PC-3 (cell line): ENCODE measurements at regions not wholly inside any gene's neighbourhood (a gene's known extent, or its start where the extent isn't known, plus 50 kb on each side); places are given as distances from the start of the nearest gene placed in this dataset.

ENCODE experiments used
- ATAC-seq: fragments of 200-7000 bp; cut with Tn5 transposase; 2 replicates; pipeline ENCODE4 v1.9.1; 2020; ENCODE audit warnings: mild to moderate bottlenecking, moderate library complexity
- BruUV-seq: library from RNA; stranded (reverse); fragments of 400-500 nt; replicated peaks from 2 replicates; lab custom pipeline; 2021; lab: Mats Ljungman, UMichigan
- CTCF ChIA-PET: fragments of 300-600 bp; sonication (Branson Sonifier 250); formaldehyde crosslinking; loops from one replicate; lab custom pipeline; 2022; ENCODE audit warnings: antibody characterized with exemption; lab: Charles Lee
- POLR2A ChIA-PET: fragments of 300-600 bp; sonication (Branson Sonifier 250); formaldehyde crosslinking; loops from one replicate; lab custom pipeline; 2022; ENCODE audit warnings: antibody characterized with exemption; ENCODE audit not compliant: unreplicated experiment; lab: Charles Lee
- DNase-seq: peaks from one replicate; pipeline ENCODE4 v3.0.0-alpha.2; 2015
- H2AFZ ChIP-seq: fragments of 300-600 bp; sonication (generic); 2 replicates; pipeline ENCODE4 v1.6.0; 2016; ENCODE audit warnings: antibody characterized with exemption, low read length
- H3F3A ChIP-seq: fragments of 300-600 bp; sonication (generic); one replicate; pipeline ENCODE4 v1.6.0; 2017; ENCODE audit warnings: antibody characterized with exemption, low read length, control low read depth, mild to moderate bottlenecking; ENCODE audit not compliant: unreplicated experiment
- H3K27ac ChIP-seq: fragments of 300-600 bp; sonication (generic); 2 replicates; pipeline ENCODE4 v1.5.1; 2016; ENCODE audit warnings: mild to moderate bottlenecking, low read length
- H3K27me3 ChIP-seq: fragments of 300-600 bp; sonication (generic); 2 replicates; pipeline ENCODE4 v1.6.1; 2016; ENCODE audit warnings: low read length, mixed read lengths
- H3K36me3 ChIP-seq: fragments of 300-600 bp; sonication (generic); 2 replicates; pipeline ENCODE4 v1.6.1; 2016; ENCODE audit warnings: low read depth, mixed run types, low read length, mixed read lengths
- H3K4me1 ChIP-seq: fragments of 300-600 bp; sonication (generic); 2 replicates; pipeline ENCODE4 v1.5.1; 2016; ENCODE audit warnings: low read length; ENCODE audit not compliant: insufficient read depth
- H3K4me2 ChIP-seq: fragments of 300-600 bp; sonication (generic); 2 replicates; pipeline ENCODE4 v1.6.0; 2016; ENCODE audit warnings: low read length
- H3K4me3 ChIP-seq: fragments of 300-600 bp; sonication (generic); 2 replicates; pipeline ENCODE4 v1.5.1; 2016; ENCODE audit warnings: mild to moderate bottlenecking, low read length, mixed read lengths
- H3K79me2 ChIP-seq: fragments of 300-600 bp; sonication (generic); 2 replicates; pipeline ENCODE4 v1.6.1; 2017; ENCODE audit warnings: low read length, mixed read lengths
- H3K9ac ChIP-seq: fragments of 300-600 bp; sonication (generic); 2 replicates; pipeline ENCODE4 v1.6.0; 2016; ENCODE audit warnings: mild to moderate bottlenecking, low read length
- H3K9me2 ChIP-seq: fragments of 300-600 bp; sonication (generic); replicated peaks from 2 replicates; pipeline ENCODE4 v1.6.1; 2016; ENCODE audit warnings: mixed run types, low read length, mixed read lengths
- H3K9me3 ChIP-seq: fragments of 300-600 bp; sonication (generic); 2 replicates; pipeline ENCODE4 v1.6.1; 2016; ENCODE audit warnings: low read length, mixed read lengths
- H4K20me1 ChIP-seq: fragments of 300-600 bp; sonication (generic); 2 replicates; pipeline ENCODE4 v1.6.1; 2016; ENCODE audit warnings: low read length, mixed read lengths
- EZH2 ChIP-seq: fragments of 300-600 bp; sonication (generic); IDR thresholded peaks from one replicate; pipeline ENCODE4 v1.6.1; 2017; ENCODE audit warnings: antibody characterized with exemption, mild to moderate bottlenecking, low read length; ENCODE audit not compliant: unreplicated experiment
- EZH2phosphoT487 ChIP-seq: fragments of 300-600 bp; sonication (generic); IDR thresholded peaks from 2 replicates; pipeline ENCODE4 v1.6.1; 2018; ENCODE audit warnings: mild to moderate bottlenecking, antibody characterized with exemption, low read length, borderline replicate concordance
- intact Hi-C: fragments of 100-400 bp; cut with micrococcal nuclease; formaldehyde crosslinking; loops from 2 replicates; pipeline ENCODE4 v1.9.0; 2023
- TF ChIP-seq, protein P1 (sequence below): fragments of 300-600 bp; sonication (generic); conservative IDR thresholded peaks from 2 replicates; pipeline ENCODE4 v1.5.1; 2017; ENCODE audit warnings: antibody characterized with exemption, low read depth, mild to moderate bottlenecking, low read length

GRCh38 chr2:217158928-217159327 lies 299.1 kb upstream of the TNP1 start:
- H3K4me1 ChIP-seq: peaks cover 35% of the 10 kb centered on the region
- intact Hi-C loops: no loop called here
- no peaks in the 10 kb centered on the region for H3K36me3 ChIP-seq
- TF ChIP-seq, protein P1, sequence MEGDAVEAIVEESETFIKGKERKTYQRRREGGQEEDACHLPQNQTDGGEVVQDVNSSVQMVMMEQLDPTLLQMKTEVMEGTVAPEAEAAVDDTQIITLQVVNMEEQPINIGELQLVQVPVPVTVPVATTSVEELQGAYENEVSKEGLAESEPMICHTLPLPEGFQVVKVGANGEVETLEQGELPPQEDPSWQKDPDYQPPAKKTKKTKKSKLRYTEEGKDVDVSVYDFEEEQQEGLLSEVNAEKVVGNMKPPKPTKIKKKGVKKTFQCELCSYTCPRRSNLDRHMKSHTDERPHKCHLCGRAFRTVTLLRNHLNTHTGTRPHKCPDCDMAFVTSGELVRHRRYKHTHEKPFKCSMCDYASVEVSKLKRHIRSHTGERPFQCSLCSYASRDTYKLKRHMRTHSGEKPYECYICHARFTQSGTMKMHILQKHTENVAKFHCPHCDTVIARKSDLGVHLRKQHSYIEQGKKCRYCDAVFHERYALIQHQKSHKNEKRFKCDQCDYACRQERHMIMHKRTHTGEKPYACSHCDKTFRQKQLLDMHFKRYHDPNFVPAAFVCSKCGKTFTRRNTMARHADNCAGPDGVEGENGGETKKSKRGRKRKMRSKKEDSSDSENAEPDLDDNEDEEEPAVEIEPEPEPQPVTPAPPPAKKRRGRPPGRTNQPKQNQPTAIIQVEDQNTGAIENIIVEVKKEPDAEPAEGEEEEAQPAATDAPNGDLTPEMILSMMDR: no peak
- no peak for TF ChIP-seq EZH2
- no peak for TF ChIP-seq EZH2phosphoT487
- DNase-seq: no peak
- no peak overlapping the region for H3K4me3 ChIP-seq
- no peak overlapping the region for H3K4me2 ChIP-seq
- H3K79me2 ChIP-seq: no peaks in the 10 kb centered on the region
- no peak for ATAC-seq
- no peaks in the 10 kb centered on the region for H4K20me1 ChIP-seq
- H3F3A ChIP-seq: no peaks in the 10 kb centered on the region
- H3K27ac ChIP-seq: no peak overlapping the region
- no peaks in the 10 kb centered on the region for H3K9me3 ChIP-seq
- CTCF ChIA-PET: no interaction called here
- no peak overlapping the region for H2AFZ ChIP-seq
- no peaks in the 10 kb centered on the region for H3K9me2 ChIP-seq
- no peak overlapping the region for H3K9ac ChIP-seq
- BruUV-seq: no TSS peak
- POLR2A ChIA-PET: no interaction called here
- no peaks in the 10 kb centered on the region for H3K27me3 ChIP-seq

- TF ChIP-seq, protein P1: no peak
- no peak for TF ChIP-seq EZH2
- TF ChIP-seq EZH2phosphoT487: no peak
- no peak overlapping the region for H2AFZ ChIP-seq
- H3K4me3 ChIP-seq: no peak overlapping the region
- H3K9ac ChIP-seq: no peak overlapping the region
- no peaks in the 10 kb centered on the region for H3K36me3 ChIP-seq
- no peak for DNase-seq
- H3K4me1 ChIP-seq: peaks cover 27% of the 10 kb centered on the region
- H3F3A ChIP-seq: no peaks in the 10 kb centered on the region
- H3K9me3 ChIP-seq: no peaks in the 10 kb centered on the region
- BruUV-seq: no TSS peak
- no peaks in the 10 kb centered on the region for H4K20me1 ChIP-seq
- POLR2A ChIA-PET: no interaction called here
- H3K4me2 ChIP-seq: no peak overlapping the region
- intact Hi-C loops: no loop called here
- CTCF ChIA-PET: no interaction called here
- H3K27ac ChIP-seq: no peak overlapping the region
- H3K79me2 ChIP-seq: no peaks in the 10 kb centered on the region
- no peaks in the 10 kb centered on the region for H3K27me3 ChIP-seq
- no peaks in the 10 kb centered on the region for H3K9me2 ChIP-seq
- no peak for ATAC-seq
Observed at GRCh38 chr2:217157581-217157980, 297.7 kb upstream of the TNP1 start.

DNA sequence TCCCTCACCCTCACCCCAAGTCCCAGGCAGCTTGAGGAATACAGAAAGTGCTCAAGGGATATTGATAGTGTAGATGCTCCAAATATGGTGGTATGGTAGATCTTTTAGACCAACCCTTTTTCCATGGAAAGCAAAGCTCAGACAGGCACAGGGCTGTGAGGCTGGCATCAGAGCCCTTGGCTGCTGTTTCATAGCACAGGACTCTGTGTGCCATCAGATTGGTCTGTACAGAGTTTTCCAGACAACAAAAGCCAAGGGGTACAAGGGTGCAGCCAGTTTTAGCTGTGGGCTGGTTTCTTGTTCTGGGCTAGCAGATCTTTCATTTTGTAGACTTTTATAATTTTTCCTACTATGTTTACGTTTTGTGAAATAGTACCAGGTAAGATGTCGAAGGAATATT lies 296.9 kb upstream of the TNP1 start:
- POLR2A ChIA-PET: no interaction called here
- Histone ChIP-seq H3K27ac (no peak overlapping the region), H3K4me1 (peaks cover 21% of the 10 kb centered on the region), H3F3A (no peaks in the 10 kb centered on the region), H2AFZ (no peak overlapping the region), H4K20me1 (no peaks in the 10 kb centered on the region), H3K36me3 (no peaks in the 10 kb centered on the region), H3K79me2 (no peaks in the 10 kb centered on the region), H3K4me3 (no peak overlapping the region), H3K9ac (no peak overlapping the region), H3K9me2 (no peaks in the 10 kb centered on the region), H3K9me3 (no peaks in the 10 kb centered on the region), H3K27me3 (no peaks in the 10 kb centered on the region), H3K4me2 (no peak overlapping the region)
- no peak for TF ChIP-seq EZH2
- TF ChIP-seq EZH2phosphoT487: no peak
- TF ChIP-seq, protein P1: no peak
- CTCF ChIA-PET: no interaction called here
- BruUV-seq: no TSS peak
- DNase-seq: no peak
- intact Hi-C loops: no loop called here
- no peak for ATAC-seq
